HG02763 (cell line): ENCODE measurements at regions not wholly inside any gene's neighbourhood (a gene's known extent, or its start where the extent isn't known, plus 50 kb on each side); places are given as distances from the start of the nearest gene placed in this dataset.

Source experiments
- ATAC-seq: cut with Tn5 transposase; IDR thresholded peaks from one replicate; pipeline ENCODE4 v1.9.1; 2021; ENCODE audit warnings: mild to moderate bottlenecking, moderate library complexity; ENCODE audit not compliant: unreplicated experiment

- no peak for ATAC-seq
These were observed 280.3 kb downstream of the HTR7 start for GRCh38 chr10:90577569-90577968.

GRCh38 chr10:90579602-90580242 is 278.1 kb downstream of the HTR7 start:
- ATAC-seq = no peak

- ATAC-seq = no peak
These were observed 274.4 kb downstream of the HTR7 start for GRCh38 chr10:90583416-90583815.

- ATAC-seq = no peak
These were observed 270.8 kb downstream of the HTR7 start for GRCh38 chr10:90587081-90587491.

GRCh38 chr10:90587561-90587960 is 270.3 kb downstream of the HTR7 start:
- no peak for ATAC-seq

- no peak for ATAC-seq
These were observed 269.6 kb downstream of the HTR7 start for GRCh38 chr10:90588222-90588621.

GRCh38 chr10:90589825-90590224 is 268.0 kb downstream of the HTR7 start:
- no peak for ATAC-seq

- ATAC-seq = no peak
These were observed 266.2 kb downstream of the HTR7 start for GRCh38 chr10:90591629-90592028.

- ATAC-seq = no peak
These were observed 265.1 kb downstream of the HTR7 start for GRCh38 chr10:90592638-90593302.

- no peak for ATAC-seq
These were observed 259.3 kb downstream of the HTR7 start for GRCh38 chr10:90598513-90598912.

GRCh38 chr10:90602862-90603610 is 254.8 kb downstream of the HTR7 start:
- no peak for ATAC-seq

GRCh38 chr10:90604636-90605035 is 253.2 kb downstream of the HTR7 start:
- no peak for ATAC-seq

- no peak for ATAC-seq
These were observed 252.3 kb downstream of the HTR7 start for GRCh38 chr10:90605506-90605905.

GRCh38 chr10:90612276-90612675 is 245.6 kb downstream of the HTR7 start:
- ATAC-seq = no peak

- ATAC-seq = no peak
These were observed 243.2 kb downstream of the HTR7 start for GRCh38 chr10:90614631-90615030.

GRCh38 chr10:90621577-90621976 is 236.3 kb downstream of the HTR7 start:
- ATAC-seq = no peak

- no peak for ATAC-seq
These were observed 222.6 kb downstream of the HTR7 start for GRCh38 chr10:90635111-90635765.

- no peak for ATAC-seq
These were observed 217.1 kb downstream of the HTR7 start for GRCh38 chr10:90640756-90641155.

GRCh38 chr10:90641731-90642130 is 216.1 kb downstream of the HTR7 start:
- no peak for ATAC-seq

- no peak for ATAC-seq
These were observed 215.7 kb downstream of the HTR7 start for GRCh38 chr10:90642136-90642535.

GRCh38 chr10:90642650-90643049 is 215.2 kb downstream of the HTR7 start:
- ATAC-seq = no peak

- no peak for ATAC-seq
These were observed 213.7 kb downstream of the HTR7 start for GRCh38 chr10:90644165-90644564.
